ENCODE measurements at regions not wholly inside any gene's neighbourhood (a gene's known extent, or its start where the extent isn't known, plus 50 kb on each side); places are given as distances from the start of the nearest gene placed in this dataset.

GRCh38 chr18:44500808-44501610 is 179.7 kb upstream of the SETBP1 start:
- TF ChIP-seq POLR2A (IDR thresholded peaks at IDR 0.05) (no peak), POLR2AphosphoS5 (IDR thresholded peaks at IDR 0.05) (no peak), CTCF (IDR thresholded peaks at IDR 0.05) (no peak), EP300 (IDR thresholded peaks at IDR 0.05) (no peak)
- H3K36me3 ChIP-seq = no peaks in the 10 kb centered on the region
- H3K4me3 ChIP-seq = no peak overlapping the region
- peaks cover 0 to 9% (median 0%) of the 10 kb centered on the region in 3 donors for H3K4me1 ChIP-seq
- no peaks in the 10 kb centered on the region for H3K9me3 ChIP-seq
- no peak for ATAC-seq
- no peaks in the 10 kb centered on the region for H3K27me3 ChIP-seq
- 77 to 85% methylated on average over 2 of the region's 2 CpGs for WGBS, 2 donors (ENCODE audit: low coverage in 1 of 2)
- H3K27ac ChIP-seq = no peak overlapping the region

GRCh38 chr18:44502221-44502620 is 178.5 kb upstream of the SETBP1 start:
- ATAC-seq = no peak
- Histone ChIP-seq H3K4me1 (peaks cover 0 to 7% (median 0%) of the 10 kb centered on the region in 3 donors), H3K9me3 (no peaks in the 10 kb centered on the region), H3K27ac (no peak overlapping the region), H3K36me3 (no peaks in the 10 kb centered on the region), H3K4me3 (no peak overlapping the region), H3K27me3 (no peaks in the 10 kb centered on the region)
- WGBS, 2 donors (ENCODE audit: low coverage in 1 of 2) = 64 to 76% methylated on average over 1 of the region's 1 CpG
- TF ChIP-seq POLR2AphosphoS5 (IDR thresholded peaks at IDR 0.05) (no peak), CTCF (IDR thresholded peaks at IDR 0.05) (no peak), POLR2A (IDR thresholded peaks at IDR 0.05) (no peak), EP300 (IDR thresholded peaks at IDR 0.05) (no peak)

GRCh38 chr18:44502790-44503189 is 177.9 kb upstream of the SETBP1 start:
- ATAC-seq = no peak
- no peak overlapping the region for H3K4me3 ChIP-seq
- H3K27ac ChIP-seq = no peak overlapping the region
- peaks cover 0 to 1% (median 0%) of the 10 kb centered on the region in 3 donors for H3K4me1 ChIP-seq
- no peaks in the 10 kb centered on the region for H3K27me3 ChIP-seq
- H3K36me3 ChIP-seq = no peaks in the 10 kb centered on the region
- TF ChIP-seq POLR2AphosphoS5 (IDR thresholded peaks at IDR 0.05) = no peak
- no peak for TF ChIP-seq CTCF (IDR thresholded peaks at IDR 0.05)
- TF ChIP-seq EP300 (IDR thresholded peaks at IDR 0.05) = no peak
- no peak for TF ChIP-seq POLR2A (IDR thresholded peaks at IDR 0.05)
- no peaks in the 10 kb centered on the region for H3K9me3 ChIP-seq

GRCh38 chr18:44503854-44504253 is 176.8 kb upstream of the SETBP1 start:
- TF ChIP-seq POLR2AphosphoS5 (IDR thresholded peaks at IDR 0.05) (no peak), EP300 (IDR thresholded peaks at IDR 0.05) (no peak), CTCF (IDR thresholded peaks at IDR 0.05) (no peak), POLR2A (IDR thresholded peaks at IDR 0.05) (no peak)
- Histone ChIP-seq H3K9me3 (no peaks in the 10 kb centered on the region), H3K36me3 (no peaks in the 10 kb centered on the region), H3K27me3 (no peaks in the 10 kb centered on the region), H3K4me3 (no peak overlapping the region), H3K27ac (no peak overlapping the region), H3K4me1 (no peaks in the 10 kb centered on the region)
- 18 to 24% methylated on average over 1 of the region's 1 CpG for WGBS, 2 donors (ENCODE audit: low coverage in 1 of 2)
- ATAC-seq = no peak

- H3K9me3 ChIP-seq = no peaks in the 10 kb centered on the region
- 48 to 100% methylated on average over 2 to 5 of the region's 6 CpGs for WGBS, 2 donors (ENCODE audit: low coverage in 1 of 2)
- no peaks in the 10 kb centered on the region for H3K36me3 ChIP-seq
- no peaks in the 10 kb centered on the region for H3K4me1 ChIP-seq
- TF ChIP-seq EP300 (IDR thresholded peaks at IDR 0.05) (no peak), CTCF (IDR thresholded peaks at IDR 0.05) (no peak), POLR2AphosphoS5 (IDR thresholded peaks at IDR 0.05) (no peak), POLR2A (IDR thresholded peaks at IDR 0.05) (no peak)
- no peaks in the 10 kb centered on the region for H3K27me3 ChIP-seq
- peak; percentile 65 for ATAC-seq
- H3K4me3 ChIP-seq = no peak overlapping the region
- H3K27ac ChIP-seq = no peak overlapping the region
Measured at GRCh38 chr18:44507729-44508325, 172.9 kb upstream of the SETBP1 start.

Data from gastroesophageal sphincter (tissue), 4 donors.